Hematopoietic multipotent progenitor cell treated with erythropoietin and hydrocortisone succinate and interleukin-3 and kit ligand, for 8 days (in vitro differentiated cells): ENCODE measurements at regions not wholly inside any gene's neighbourhood (a gene's known extent, or its start where the extent isn't known, plus 50 kb on each side); places are given as distances from the start of the nearest gene placed in this dataset.

ENCODE experiments used
- DNase-seq: peaks from one replicate; pipeline ENCODE4 v3.0.0-alpha.2; 2015

- DNase-seq = no peak
These were observed 475.0 kb downstream of the RNF144A start for GRCh38 chr2:7392076-7392787.

- no peak for DNase-seq
These were observed 477.0 kb downstream of the RNF144A start for GRCh38 chr2:7394195-7394594.

GRCh38 chr2:7400628-7401027 lies 483.4 kb downstream of the RNF144A start:
- DNase-seq = no peak

GRCh38 chr2:7403092-7403775 lies 486.0 kb downstream of the RNF144A start:
- no peak for DNase-seq

- no peak for DNase-seq
These were observed 488.9 kb downstream of the RNF144A start for GRCh38 chr2:7405861-7406715.

- no peak for DNase-seq
These were observed 489.8 kb downstream of the RNF144A start for GRCh38 chr2:7407001-7407400.

GRCh38 chr2:7407906-7408680 lies 490.9 kb downstream of the RNF144A start:
- DNase-seq = no peak

GRCh38 chr2:7411691-7412090 lies 494.5 kb downstream of the RNF144A start:
- no peak for DNase-seq

- no peak for DNase-seq
These were observed 500.9 kb downstream of the RNF144A start for GRCh38 chr2:7417845-7418742.

GRCh38 chr2:7419186-7419585 lies 502.0 kb downstream of the RNF144A start:
- DNase-seq = no peak

GRCh38 chr2:7419814-7420311 lies 502.7 kb downstream of the RNF144A start:
- no peak for DNase-seq

GRCh38 chr2:7420530-7420929 lies 503.3 kb downstream of the RNF144A start:
- no peak for DNase-seq

- DNase-seq = no peak
These were observed 507.3 kb downstream of the RNF144A start for GRCh38 chr2:7424481-7424880.

- DNase-seq = peak; percentile 65
These were observed 510.3 kb downstream of the RNF144A start for GRCh38 chr2:7427293-7428060.

- DNase-seq = no peak
These were observed 511.4 kb downstream of the RNF144A start for GRCh38 chr2:7428454-7429204.

GRCh38 chr2:7429733-7430132 lies 512.5 kb downstream of the RNF144A start:
- DNase-seq = no peak

GRCh38 chr2:7430421-7430868 lies 513.2 kb downstream of the RNF144A start:
- no peak for DNase-seq

GRCh38 chr2:7430869-7431641 lies 513.8 kb downstream of the RNF144A start:
- no peak for DNase-seq

GRCh38 chr2:7432436-7432835 lies 515.2 kb downstream of the RNF144A start:
- DNase-seq = no peak
